ENCODE measurements at regions not wholly inside any gene's neighbourhood (a gene's known extent, or its start where the extent isn't known, plus 50 kb on each side); places are given as distances from the start of the nearest gene placed in this dataset.

- Histone ChIP-seq H4K20me1 (ENCODE audit: control insufficient read depth, insufficient read depth) (no peaks in the 10 kb centered on the region), H3K27me3 (replicated peaks in 1 of 2; ENCODE audit: control insufficient read depth in 2 of 2, insufficient read depth in 2 of 2, low read length in 1 of 2) (no peaks in the 10 kb centered on the region), H2AFZ (ENCODE audit: control insufficient read depth, low read depth, low read length) (no peak overlapping the region), H3K4me1 (ENCODE audit: control insufficient read depth, insufficient read depth, low read length) (no peaks in the 10 kb centered on the region), H3K27ac (ENCODE audit: control insufficient read depth, insufficient read depth) (no peak overlapping the region), H3K9ac (ENCODE audit: control insufficient read depth, insufficient read depth, low read length) (no peak overlapping the region), H3K4me3 (no peak overlapping the region), H3K79me2 (ENCODE audit: control insufficient read depth, insufficient read depth, low read length) (no peaks in the 10 kb centered on the region), H3K9me3 (replicated peaks; ENCODE audit: control insufficient read depth, insufficient read depth, low read length) (no peaks in the 10 kb centered on the region; the same call in 2 of the 3 replicates), H3K4me2 (ENCODE audit: control insufficient read depth, insufficient read depth) (no peak overlapping the region), H3K36me3 (ENCODE audit: control insufficient read depth in 2 of 2, insufficient read depth in 2 of 2, low read length in 1 of 2) (no peaks in the 10 kb centered on the region)
- in situ Hi-C loops (cut with MboI) = no loop called here
- BruUV-seq (replicated peaks) = no TSS peak
- 48% methylated on average over 3 of the region's 3 CpGs for WGBS (ENCODE audit: insufficient coverage, insufficient replicate concordance, low lambda C conversion rate, missing lambda C conversion rate)
- TF ChIP-seq NKRF (conservative IDR thresholded peaks at IDR 0.05) (no peak), MYC (IDR thresholded peaks at IDR 0.05; ENCODE audit: insufficient read depth, insufficient read length, insufficient replicate concordance, low read length, severe bottlenecking) (no peak), CBFB (IDR thresholded peaks at IDR 0.05; ENCODE audit: low read depth) (no peak)
- DNase-seq (ENCODE audit: low read depth, low spot score) = no peak
- no peak for FAIRE-seq
- ChIA-PET SMC1A (ENCODE audit: uncharacterized antibody, unreplicated experiment) (no interaction called here), RAD21 (ENCODE audit: unreplicated experiment) (interaction anchor here (0.7 kb wide), 1 partner anchor 1570 kb away, joined by 3 read pairs; no protein-coding TSS in a partner anchor), POLR2A (no interaction called here), CTCF (no interaction called here)
- ATAC-seq = no peak
- intact Hi-C loops (cut with micrococcal nuclease; ENCODE audit: unreplicated experiment) = no loop called here
These were observed 1583.2 kb upstream of the WWC1 start for GRCh38 chr5:166708291-166708690.

- FAIRE-seq = no peak
- no peaks in the 10 kb centered on the region for H3K4me1 ChIP-seq (ENCODE audit: control insufficient read depth, insufficient read depth, low read length)
- ChIA-PET SMC1A (ENCODE audit: uncharacterized antibody, unreplicated experiment) (no interaction called here), POLR2A (no interaction called here), CTCF (no interaction called here), RAD21 (ENCODE audit: unreplicated experiment) (no interaction called here)
- in situ Hi-C loops (cut with MboI) = no loop called here
- no peaks in the 10 kb centered on the region for H3K79me2 ChIP-seq (ENCODE audit: control insufficient read depth, insufficient read depth, low read length)
- BruUV-seq (replicated peaks) = no TSS peak
- no peaks in the 10 kb centered on the region for H3K27me3 ChIP-seq (replicated peaks in 1 of 2; ENCODE audit: control insufficient read depth in 2 of 2, insufficient read depth in 2 of 2, low read length in 1 of 2)
- no peak overlapping the region for H2AFZ ChIP-seq (ENCODE audit: control insufficient read depth, low read depth, low read length)
- H3K4me3 ChIP-seq = no peak overlapping the region
- TF ChIP-seq BACH1 (IDR thresholded peaks at IDR 0.05; ENCODE audit: borderline replicate concordance) (no peak), CREB1 (IDR thresholded peaks at IDR 0.05; ENCODE audit: low read depth) (no peak), MTA3 (IDR thresholded peaks at IDR 0.05; ENCODE audit: borderline replicate concordance, low read length) (no peak), LARP7 (IDR thresholded peaks at IDR 0.05) (no peak)
- H3K27ac ChIP-seq (ENCODE audit: control insufficient read depth, insufficient read depth) = no peak overlapping the region
- no peak for ATAC-seq
- no peak for DNase-seq (ENCODE audit: low read depth, low spot score)
- intact Hi-C loops (cut with micrococcal nuclease; ENCODE audit: unreplicated experiment) = no loop called here
- H4K20me1 ChIP-seq (ENCODE audit: control insufficient read depth, insufficient read depth) = no peaks in the 10 kb centered on the region
- H3K9ac ChIP-seq (ENCODE audit: control insufficient read depth, insufficient read depth, low read length) = no peak overlapping the region
- no peaks in the 10 kb centered on the region; the same call in 2 of the 3 replicates for H3K9me3 ChIP-seq (replicated peaks; ENCODE audit: control insufficient read depth, insufficient read depth, low read length)
- 0% methylated on average over 1 of the region's 1 CpG for WGBS (ENCODE audit: insufficient coverage, insufficient replicate concordance, low lambda C conversion rate, missing lambda C conversion rate)
- H3K4me2 ChIP-seq (ENCODE audit: control insufficient read depth, insufficient read depth) = no peak overlapping the region
- no peaks in the 10 kb centered on the region for H3K36me3 ChIP-seq (ENCODE audit: control insufficient read depth in 2 of 2, insufficient read depth in 2 of 2, low read length in 1 of 2)
These were observed 1581.8 kb upstream of the WWC1 start for GRCh38 chr5:166709691-166710090.

Measured in GM12878 (cell line).